Esophagus mucosa (tissue), 1 donor: ENCODE measurements at regions not wholly inside any gene's neighbourhood (a gene's known extent, or its start where the extent isn't known, plus 50 kb on each side); places are given as distances from the start of the nearest gene placed in this dataset.
"Not testable (repeated sequence)": the region's sequence is repeated elsewhere in the genome, so short reads cannot be mapped to it uniquely, and the experiment has no call there.

Experiments used
- ATAC-seq: fragments of 200-7000 bp; cut with Tn5 transposase; one replicate; pipeline ENCODE4 v1.9.1; 2020
- donor health status: DM: yes; HTN: yes; CAD: no.

GRCh38 chrX:84865113-84865512 lies 138.6 kb upstream of the APOOL start:
- ATAC-seq, result no peak

- not testable (repeated sequence) for ATAC-seq
These were observed 133.4 kb upstream of the APOOL start for GRCh38 chrX:84870281-84870680.

GRCh38 chrX:84872160-84872771 lies 131.4 kb upstream of the APOOL start:
- ATAC-seq, result not testable (repeated sequence)

GRCh38 chrX:84873176-84873575 lies 130.5 kb upstream of the APOOL start:
- ATAC-seq, result no peak

- ATAC-seq, result no peak
These were observed 126.8 kb upstream of the APOOL start for GRCh38 chrX:84876876-84877275.

GRCh38 chrX:84893897-84894296 lies 109.8 kb upstream of the APOOL start:
- ATAC-seq, result no peak

- ATAC-seq, result no peak
These were observed 96.2 kb upstream of the APOOL start for GRCh38 chrX:84907324-84907968.

- ATAC-seq, result no peak
These were observed 94.5 kb upstream of the APOOL start for GRCh38 chrX:84909151-84909550.

- no peak for ATAC-seq
These were observed 79.1 kb upstream of the APOOL start for GRCh38 chrX:84924624-84925023.

GRCh38 chrX:84932814-84933213 lies 70.9 kb upstream of the APOOL start:
- no peak for ATAC-seq

GRCh38 chrX:84933956-84934556 lies 69.6 kb upstream of the APOOL start:
- ATAC-seq, result peak; percentile 23
